Mesothelial cell of epicardium (in vitro differentiated cells): ENCODE measurements at regions not wholly inside any gene's neighbourhood (a gene's known extent, or its start where the extent isn't known, plus 50 kb on each side); places are given as distances from the start of the nearest gene placed in this dataset.
"Not testable (repeated sequence)": the region's sequence is repeated elsewhere in the genome, so short reads cannot be mapped to it uniquely, and the experiment has no call there.

Source experiments
- DNase-seq, 2 experiments: peaks; one replicate each; pipeline ENCODE4 v3.0.0; 2021; ENCODE audit warnings: low spot score in 2 of 2; ENCODE audit not compliant: unreplicated experiment in 2 of 2
- H3K27ac Mint-ChIP-seq: 2 replicates; pipeline ENCODE4 v1.8.0; 2021; ENCODE audit warnings: mixed read lengths
- H3K27me3 Mint-ChIP-seq: 2 replicates; pipeline ENCODE4 v1.8.0; 2021; ENCODE audit warnings: low read depth, mixed read lengths
- H3K36me3 Mint-ChIP-seq: 2 replicates; pipeline ENCODE4 v1.8.0; 2021; ENCODE audit warnings: mixed read lengths
- H3K4me1 Mint-ChIP-seq: 2 replicates; pipeline ENCODE4 v1.8.0; 2021; ENCODE audit warnings: mixed read lengths
- H3K4me3 Mint-ChIP-seq: 2 replicates; pipeline ENCODE4 v1.8.0; 2021; ENCODE audit warnings: mild to moderate bottlenecking, moderate library complexity, mixed read lengths
- H3K9me3 Mint-ChIP-seq: 2 replicates; pipeline ENCODE4 v1.8.0; 2021; ENCODE audit warnings: mixed read lengths
- TF ChIP-seq, protein P1 (sequence below): fragments of 200-600 bp; sonication (generic); IDR thresholded peaks from one replicate; pipeline ENCODE4 v1.5.0; 2021; ENCODE audit warnings: antibody characterized with exemption; ENCODE audit not compliant: unreplicated experiment

DNA sequence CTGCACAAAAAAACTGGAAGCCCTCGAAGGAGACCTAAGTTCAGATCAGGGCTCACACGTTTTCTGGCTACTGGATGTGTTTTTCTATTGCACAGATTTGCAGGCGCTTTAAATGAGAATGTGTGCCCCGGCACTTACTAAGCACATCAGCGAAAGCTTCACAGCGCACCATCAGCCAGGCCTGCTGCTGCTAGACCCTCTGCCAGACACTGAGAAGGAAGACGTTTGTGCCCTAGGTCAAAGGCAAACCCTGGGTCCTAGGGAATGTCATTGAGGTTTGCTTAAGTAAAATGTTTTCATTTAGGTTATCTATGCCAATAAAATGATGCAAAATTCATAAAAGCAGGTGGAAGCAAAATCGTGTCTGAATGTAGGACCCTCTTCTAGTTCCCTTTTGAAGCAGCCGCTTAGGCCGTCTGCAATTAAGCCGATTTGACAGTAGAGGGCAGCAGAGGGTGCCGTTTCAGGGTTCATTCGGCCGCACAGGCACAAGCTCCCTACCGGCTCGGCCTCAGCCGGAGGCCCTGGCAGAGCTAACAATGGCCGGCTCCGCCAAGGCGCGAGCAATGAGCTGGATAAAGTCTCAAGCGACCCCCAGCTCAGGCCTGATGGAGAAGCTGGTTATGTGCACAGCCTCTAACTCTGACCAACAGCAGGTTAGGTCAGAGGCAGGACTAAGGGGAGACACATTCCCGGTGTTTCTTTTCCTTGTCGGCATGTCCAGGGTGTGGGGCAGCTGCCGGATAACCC is 107.2 kb upstream of the FOXA2 start:
- peaks cover 32% of the 10 kb centered on the region for H3K27me3 Mint-ChIP-seq
- TF ChIP-seq, protein P1, sequence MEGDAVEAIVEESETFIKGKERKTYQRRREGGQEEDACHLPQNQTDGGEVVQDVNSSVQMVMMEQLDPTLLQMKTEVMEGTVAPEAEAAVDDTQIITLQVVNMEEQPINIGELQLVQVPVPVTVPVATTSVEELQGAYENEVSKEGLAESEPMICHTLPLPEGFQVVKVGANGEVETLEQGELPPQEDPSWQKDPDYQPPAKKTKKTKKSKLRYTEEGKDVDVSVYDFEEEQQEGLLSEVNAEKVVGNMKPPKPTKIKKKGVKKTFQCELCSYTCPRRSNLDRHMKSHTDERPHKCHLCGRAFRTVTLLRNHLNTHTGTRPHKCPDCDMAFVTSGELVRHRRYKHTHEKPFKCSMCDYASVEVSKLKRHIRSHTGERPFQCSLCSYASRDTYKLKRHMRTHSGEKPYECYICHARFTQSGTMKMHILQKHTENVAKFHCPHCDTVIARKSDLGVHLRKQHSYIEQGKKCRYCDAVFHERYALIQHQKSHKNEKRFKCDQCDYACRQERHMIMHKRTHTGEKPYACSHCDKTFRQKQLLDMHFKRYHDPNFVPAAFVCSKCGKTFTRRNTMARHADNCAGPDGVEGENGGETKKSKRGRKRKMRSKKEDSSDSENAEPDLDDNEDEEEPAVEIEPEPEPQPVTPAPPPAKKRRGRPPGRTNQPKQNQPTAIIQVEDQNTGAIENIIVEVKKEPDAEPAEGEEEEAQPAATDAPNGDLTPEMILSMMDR = peak; percentile 91
- DNase-seq = peak; percentile 49 to 80
- no peak overlapping the region for H3K27ac Mint-ChIP-seq
- no peaks in the 10 kb centered on the region for H3K4me1 Mint-ChIP-seq
- no peaks in the 10 kb centered on the region for H3K9me3 Mint-ChIP-seq
- no peaks in the 10 kb centered on the region for H3K36me3 Mint-ChIP-seq
- H3K4me3 Mint-ChIP-seq = no peak overlapping the region

DNA sequence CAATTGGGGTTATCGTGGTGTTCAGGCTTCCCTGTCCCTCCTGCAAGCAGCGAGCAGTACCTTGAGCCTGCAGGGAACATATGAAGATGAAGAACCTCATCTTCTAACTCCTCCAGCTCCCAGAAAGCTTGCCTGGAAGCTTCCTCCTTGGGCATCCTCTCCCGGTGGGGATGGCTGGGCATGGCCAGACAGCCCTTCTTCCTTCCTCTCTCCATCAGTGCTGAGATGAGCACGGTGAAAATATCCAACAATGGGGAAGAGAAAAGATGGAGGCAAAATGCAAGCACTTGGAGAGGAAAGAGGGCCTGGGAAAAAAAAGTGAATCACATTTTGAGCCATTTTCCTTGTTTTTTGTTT is 107.7 kb upstream of the FOXA2 start:
- Mint-ChIP-seq H3K27ac (no peak overlapping the region), H3K4me1 (no peaks in the 10 kb centered on the region), H3K36me3 (no peaks in the 10 kb centered on the region), H3K4me3 (no peak overlapping the region), H3K9me3 (no peaks in the 10 kb centered on the region), H3K27me3 (peaks cover 29% of the 10 kb centered on the region)
- DNase-seq = no peak
- TF ChIP-seq, protein P1 = no peak

DNA sequence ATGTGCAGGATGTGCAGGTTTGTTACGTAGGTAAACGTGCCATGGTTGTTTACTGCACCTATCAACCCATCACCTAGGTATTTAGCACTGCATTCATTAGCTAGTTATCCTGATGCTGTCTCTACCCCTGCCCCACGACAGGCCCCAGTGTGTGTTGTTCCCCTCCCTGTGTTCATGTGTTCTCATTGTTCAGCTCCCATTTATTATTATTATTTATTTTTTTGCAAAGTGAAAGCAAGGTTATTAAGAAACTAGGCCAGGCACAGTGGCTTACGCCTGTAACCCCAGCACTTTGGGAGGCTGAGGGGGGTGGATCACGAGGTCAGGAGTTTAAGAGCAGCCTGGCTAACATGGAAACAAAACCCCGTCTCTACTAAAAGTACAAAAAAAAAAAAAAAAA is 108.2 kb upstream of the FOXA2 start:
- not testable (repeated sequence) for DNase-seq, H3K27ac Mint-ChIP-seq, H3K4me1 Mint-ChIP-seq, H3K36me3 Mint-ChIP-seq, H3K4me3 Mint-ChIP-seq, H3K9me3 Mint-ChIP-seq
- H3K27me3 Mint-ChIP-seq = peaks cover 24% of the 10 kb centered on the region

DNA sequence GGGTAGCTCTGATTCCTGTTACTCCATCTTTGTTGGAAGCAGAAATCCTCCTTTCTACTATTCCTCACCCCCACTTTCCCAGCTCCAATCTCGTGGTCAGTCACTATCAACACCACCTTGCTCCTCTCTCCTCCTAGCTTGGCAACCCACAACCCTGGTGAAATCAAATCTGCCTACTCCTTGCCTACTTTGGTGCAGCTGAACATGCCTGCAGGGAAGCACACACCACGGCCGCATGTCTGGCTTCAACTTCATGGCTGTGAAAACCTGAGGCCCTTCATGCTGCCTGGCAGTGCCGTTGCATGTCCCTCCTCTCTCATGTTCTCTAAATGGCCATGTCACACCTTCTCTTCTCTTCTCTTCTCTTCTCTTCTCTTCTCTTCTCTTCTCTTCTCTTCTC is 112.4 kb upstream of the FOXA2 start:
- Mint-ChIP-seq H3K36me3 (no peaks in the 10 kb centered on the region), H3K27me3 (no peaks in the 10 kb centered on the region), H3K27ac (no peak overlapping the region), H3K4me1 (peaks cover 11% of the 10 kb centered on the region), H3K9me3 (no peaks in the 10 kb centered on the region), H3K4me3 (no peak overlapping the region)
- DNase-seq = no peak
- TF ChIP-seq, protein P1 = no peak

DNA sequence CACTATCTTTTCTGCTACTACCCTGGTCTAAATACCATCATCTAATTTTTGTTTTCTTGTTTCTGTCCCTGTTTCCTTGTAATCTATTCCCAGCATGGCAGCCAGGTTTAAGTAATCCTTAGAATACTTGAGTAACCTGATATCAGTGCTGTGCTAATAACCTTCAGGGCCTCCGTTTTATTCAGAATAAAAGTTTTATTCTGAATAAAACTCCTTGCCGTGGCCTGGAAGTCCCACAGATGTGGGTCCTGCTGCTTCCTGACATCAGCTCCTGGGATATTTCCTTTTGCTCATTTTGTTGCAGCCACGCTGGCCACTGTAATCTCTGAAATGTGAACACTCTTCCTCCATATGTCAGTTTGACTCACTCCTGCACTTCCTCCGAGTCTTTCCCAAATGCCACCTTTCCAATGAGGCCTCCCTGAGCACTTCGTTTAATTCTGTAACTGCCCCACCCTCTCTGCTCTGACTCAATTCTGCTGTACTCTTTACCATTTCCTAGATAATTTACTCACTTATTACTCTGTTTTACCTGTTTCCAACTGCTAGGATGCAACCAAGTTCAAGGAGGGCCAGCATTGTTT is 114.0 kb upstream of the FOXA2 start:
- TF ChIP-seq, protein P1 = no peak
- Mint-ChIP-seq H3K4me3 (no peak overlapping the region), H3K9me3 (no peaks in the 10 kb centered on the region), H3K4me1 (peaks cover 11% of the 10 kb centered on the region), H3K27me3 (no peaks in the 10 kb centered on the region), H3K27ac (no peak overlapping the region), H3K36me3 (no peaks in the 10 kb centered on the region)
- DNase-seq = no peak

DNA sequence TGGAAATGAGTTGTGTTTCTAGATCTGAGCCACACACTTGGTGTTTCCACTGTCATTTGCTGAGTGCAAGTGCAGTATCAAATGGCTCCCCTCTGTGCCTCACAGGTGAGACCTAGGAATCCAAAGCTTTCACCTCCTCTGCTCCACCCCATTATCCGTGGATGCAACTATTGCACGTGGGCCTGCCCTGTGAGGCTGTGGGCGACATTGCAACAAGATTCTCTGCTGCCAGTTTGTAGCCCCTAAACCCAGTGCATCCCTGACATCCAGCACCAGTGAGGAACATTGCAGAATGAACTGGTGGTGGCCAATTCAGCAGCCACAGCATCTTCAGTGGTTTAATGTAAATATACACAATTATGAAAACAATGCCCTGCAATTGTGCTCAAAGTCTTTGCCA is 115.0 kb upstream of the FOXA2 start:
- H3K4me1 Mint-ChIP-seq = peaks cover 11% of the 10 kb centered on the region
- no peak overlapping the region for H3K4me3 Mint-ChIP-seq
- H3K27ac Mint-ChIP-seq = no peak overlapping the region
- H3K9me3 Mint-ChIP-seq = no peaks in the 10 kb centered on the region
- peaks cover 2% of the 10 kb centered on the region for H3K27me3 Mint-ChIP-seq
- no peaks in the 10 kb centered on the region for H3K36me3 Mint-ChIP-seq
- TF ChIP-seq, protein P1 = no peak
- DNase-seq = no peak
